Liver (tissue), 8 donors: ENCODE measurements at regions not wholly inside any gene's neighbourhood (a gene's known extent, or its start where the extent isn't known, plus 50 kb on each side); places are given as distances from the start of the nearest gene placed in this dataset.

ENCODE experiments used
- DNase-seq: peaks from one replicate; pipeline ENCODE4 v3.0.0-alpha.2; 2017; ENCODE audit warnings: low spot score
- H3K27ac ChIP-seq, 2 donors: one replicate each; pipeline ENCODE4 v1.7.0; 2013; ENCODE audit warnings: inconsistent platforms in 2 of 2, low read length in 2 of 2, control low read depth in 1 of 2, low read depth in 1 of 2, mild to moderate bottlenecking in 1 of 2
- H3K27me3 ChIP-seq, 4 donors: one replicate each; pipeline versions ENCODE4 v1.6.1 to v1.7.0; 2013; ENCODE audit warnings: low read length in 3 of 4, inconsistent platforms in 1 of 4, mild to moderate bottlenecking in 1 of 4, moderate library complexity in 1 of 4; ENCODE audit not compliant: control insufficient read depth in 4 of 4, insufficient read depth in 4 of 4
- H3K36me3 ChIP-seq, 4 donors: one replicate each; pipeline versions ENCODE4 v1.6.1 to v1.7.0; 2013; ENCODE audit warnings: low read length in 3 of 4, mild to moderate bottlenecking in 3 of 4, low read depth in 1 of 4, moderate library complexity in 1 of 4; ENCODE audit not compliant: control insufficient read depth in 4 of 4, insufficient read depth in 3 of 4
- H3K4me1 ChIP-seq, 4 donors: one replicate each; pipeline versions ENCODE4 v1.6.1 to v1.7.0; 2013; ENCODE audit warnings: low read length in 3 of 4, mild to moderate bottlenecking in 3 of 4, moderate library complexity in 1 of 4; ENCODE audit not compliant: control insufficient read depth in 4 of 4, insufficient read depth in 4 of 4
- H3K4me3 ChIP-seq, 3 donors: one replicate each; pipeline versions ENCODE4 v1.6.1 to v1.7.0; 2013; ENCODE audit warnings: low read length in 3 of 3, control low read depth in 1 of 3, low read depth in 1 of 3, mild to moderate bottlenecking in 1 of 3
- H3K9ac ChIP-seq, 2 donors: one replicate each; pipeline ENCODE4 v1.7.0; 2013; ENCODE audit warnings: low read length in 2 of 2, mild to moderate bottlenecking in 2 of 2, moderate library complexity in 2 of 2, control low read depth in 1 of 2, low read depth in 1 of 2
- H3K9me3 ChIP-seq, 4 donors: one replicate each; pipeline versions ENCODE4 v1.6.1 to v1.7.0; 2013; ENCODE audit warnings: low read length in 3 of 4; ENCODE audit not compliant: control insufficient read depth in 4 of 4
- CTCF ChIP-seq: fragments of 150-350 bp; IDR thresholded peaks from 2 replicates; pipeline ENCODE4 v1.5.1; 2017; ENCODE audit warnings: improper control_type of control experiment, low read depth, low read length; ENCODE audit not compliant: missing input control
- EGR1 ChIP-seq, 2 donors: IDR thresholded peaks; 2 replicates each; pipeline ENCODE4 v1.6.1; 2016 to 2018; ENCODE audit warnings: antibody characterized with exemption in 2 of 2, low read depth in 2 of 2
- FOXA2 ChIP-seq: IDR thresholded peaks from 2 replicates; pipeline ENCODE4 v1.6.1; 2016; ENCODE audit warnings: antibody characterized with exemption
- HNF4G ChIP-seq: IDR thresholded peaks from 2 replicates; pipeline ENCODE4 v1.6.1; 2016; ENCODE audit warnings: antibody characterized with exemption
- JUND ChIP-seq, 2 donors: IDR thresholded peaks; 2 replicates each; pipeline ENCODE4 v1.6.1; 2016; ENCODE audit warnings: antibody characterized with exemption in 2 of 2
- MAX ChIP-seq: IDR thresholded peaks from 2 replicates; pipeline ENCODE4 v1.6.1; 2016; ENCODE audit warnings: antibody characterized with exemption
- NR2F2 ChIP-seq: IDR thresholded peaks from 2 replicates; pipeline ENCODE4 v1.6.1; 2016; ENCODE audit warnings: antibody characterized with exemption
- RAD21 ChIP-seq, 2 donors: IDR thresholded peaks; 2 replicates each; pipeline ENCODE4 v1.6.1; 2016; ENCODE audit warnings: antibody characterized with exemption in 2 of 2, mild to moderate bottlenecking in 2 of 2
- REST ChIP-seq: IDR thresholded peaks from 2 replicates; pipeline ENCODE4 v1.6.1; 2016; ENCODE audit warnings: antibody characterized with exemption, mild to moderate bottlenecking
- RXRA ChIP-seq, 2 donors: IDR thresholded peaks; 2 replicates each; pipeline ENCODE4 v1.6.1; 2017 to 2018; ENCODE audit warnings: antibody characterized with exemption in 2 of 2, mild to moderate bottlenecking in 1 of 2
- SP1 ChIP-seq: IDR thresholded peaks from 2 replicates; pipeline ENCODE4 v1.6.1; 2018; ENCODE audit warnings: antibody characterized with exemption, mild to moderate bottlenecking
- TAF1 ChIP-seq: conservative IDR thresholded peaks from 2 replicates; pipeline ENCODE4 v1.6.1; 2016; ENCODE audit warnings: antibody characterized with exemption, mild to moderate bottlenecking
- YY1 ChIP-seq: IDR thresholded peaks from 2 replicates; pipeline ENCODE4 v1.6.1; 2016; ENCODE audit warnings: antibody characterized with exemption, mild to moderate bottlenecking
- WGBS: extraction: QIAGEN DNeasy Blood & Tissue Kit; methylation state at CpG from one replicate; pipeline ENCODE4 v1.1.7; 2013; 5-methylcytosine and 5-hydroxymethylcytosine counted together
- donor health status: healthy.
- donor health status: healthy.
- donor health status: healthy.
- donor health status: healthy.
- donor health status: healthy.

GRCh38 chr5:102617191-102618187 is 118.7 kb upstream of the SLCO6A1 start (continued):
- TF ChIP-seq HNF4G (no peak), RAD21 (IDR thresholded peaks at IDR 0.05) (no peak), JUND (IDR thresholded peaks at IDR 0.05) (no peak), MAX (no peak), EGR1 (IDR thresholded peaks at IDR 0.05; ENCODE audit: low read depth in 2 of 2) (no peak)

GRCh38 chr5:102622262-102622661 is 123.5 kb upstream of the SLCO6A1 start:
- H3K27me3 ChIP-seq = no peaks in the 10 kb centered on the region
- H3K4me1 ChIP-seq = no peaks in the 10 kb centered on the region
- TF ChIP-seq FOXA2 (no peak), RAD21 (IDR thresholded peaks at IDR 0.05) (no peak)
- H3K36me3 ChIP-seq = no peaks in the 10 kb centered on the region
- WGBS = 70% methylated on average over 3 of the region's 3 CpGs
- no peak overlapping the region for H3K27ac ChIP-seq
- H3K9ac ChIP-seq = no peak overlapping the region
- no peak overlapping the region for H3K4me3 ChIP-seq
- peaks cover 0 to 2% (median 0%) of the 10 kb centered on the region in 4 donors for H3K9me3 ChIP-seq
- no peak for DNase-seq

GRCh38 chr5:102623329-102624065 is 124.7 kb upstream of the SLCO6A1 start:
- peaks cover 0 to 2% (median 0%) of the 10 kb centered on the region in 4 donors for H3K9me3 ChIP-seq
- no peak overlapping the region for H3K4me3 ChIP-seq
- H3K27me3 ChIP-seq = peaks cover 0 to 2% (median 0%) of the 10 kb centered on the region in 4 donors
- H3K9ac ChIP-seq = no peak overlapping the region
- H3K4me1 ChIP-seq = no peaks in the 10 kb centered on the region
- H3K27ac ChIP-seq = no peak overlapping the region
- TF ChIP-seq JUND (IDR thresholded peaks at IDR 0.05) = no peak
- TF ChIP-seq FOXA2 = no peak
- no peak for TF ChIP-seq YY1
- TF ChIP-seq REST = no peak
- TF ChIP-seq CTCF = no peak
- TF ChIP-seq TAF1 = no peak
- no peak for TF ChIP-seq RXRA (IDR thresholded peaks at IDR 0.05)
- no peak for TF ChIP-seq MAX
- TF ChIP-seq HNF4G = no peak
- no peak for TF ChIP-seq SP1
- TF ChIP-seq NR2F2 = no peak
- no peak for TF ChIP-seq EGR1 (IDR thresholded peaks at IDR 0.05; ENCODE audit: low read depth in 2 of 2)
- no peaks in the 10 kb centered on the region for H3K36me3 ChIP-seq
- 76% methylated on average over 4 of the region's 4 CpGs for WGBS
- no peak for DNase-seq
